Right cardiac atrium (tissue), 5 donors: ENCODE measurements at regions not wholly inside any gene's neighbourhood (a gene's known extent, or its start where the extent isn't known, plus 50 kb on each side); places are given as distances from the start of the nearest gene placed in this dataset.

Experiments used
- ATAC-seq, 2 donors: fragments of 200-7000 bp; cut with Tn5 transposase; one replicate each; pipeline versions ENCODE4 v1.8.0 to v1.9.1; 2020; ENCODE audit warnings: moderate library complexity in 2 of 2, mild to moderate bottlenecking in 1 of 2
- DNase-seq, 3 donors: peaks; one replicate each; pipeline ENCODE4 v3.0.0-alpha.2; 2020
- H3K27ac ChIP-seq: one replicate; pipeline ENCODE4 v1.5.1; 2013; ENCODE audit warnings: mild to moderate bottlenecking, low read length, control low read depth, moderate library complexity
- H3K27me3 ChIP-seq: one replicate; pipeline ENCODE4 v1.6.1; 2013; ENCODE audit not compliant: control insufficient read depth, insufficient read depth
- H3K4me1 ChIP-seq: one replicate; pipeline ENCODE4 v1.6.1; 2013; ENCODE audit warnings: low read length; ENCODE audit not compliant: control insufficient read depth, insufficient read depth
- H3K4me3 ChIP-seq: one replicate; pipeline ENCODE4 v1.5.1; 2013; ENCODE audit warnings: low read length, control low read depth
- H3K9me3 ChIP-seq: one replicate; pipeline ENCODE4 v1.6.1; 2013; ENCODE audit warnings: low read length; ENCODE audit not compliant: control insufficient read depth
- WGBS: extraction: QIAGEN DNeasy Blood & Tissue Kit; methylation state at CpG from one replicate; pipeline ENCODE4 v1.1.7; 2013; 5-methylcytosine and 5-hydroxymethylcytosine counted together
- intact Hi-C, 4 donors: fragments of 100-400 bp; cut with DNase I; formaldehyde crosslinking; loops; one replicate each; pipeline versions ENCODE4 v1.11.0 to v1.14.0; 2022 to 2023
- donor health status: healthy with polysubstance abuse.
- donor health status: DM: no; HTN: yes; CAD: no.
- donor health status: DM: no; HTN: no; CAD: no.
- donor health status: DM: no; HTN: yes; CAD: no; lungs with severe emphysema.
- donor health status: DM: yes; HTN: yes; CAD: no.

GRCh38 chr15:100801256-100801900, 78.3 kb upstream of the ALDH1A3 start:
- ATAC-seq: no peak
- 90% methylated on average over 17 of the region's 17 CpGs for WGBS

DNA sequence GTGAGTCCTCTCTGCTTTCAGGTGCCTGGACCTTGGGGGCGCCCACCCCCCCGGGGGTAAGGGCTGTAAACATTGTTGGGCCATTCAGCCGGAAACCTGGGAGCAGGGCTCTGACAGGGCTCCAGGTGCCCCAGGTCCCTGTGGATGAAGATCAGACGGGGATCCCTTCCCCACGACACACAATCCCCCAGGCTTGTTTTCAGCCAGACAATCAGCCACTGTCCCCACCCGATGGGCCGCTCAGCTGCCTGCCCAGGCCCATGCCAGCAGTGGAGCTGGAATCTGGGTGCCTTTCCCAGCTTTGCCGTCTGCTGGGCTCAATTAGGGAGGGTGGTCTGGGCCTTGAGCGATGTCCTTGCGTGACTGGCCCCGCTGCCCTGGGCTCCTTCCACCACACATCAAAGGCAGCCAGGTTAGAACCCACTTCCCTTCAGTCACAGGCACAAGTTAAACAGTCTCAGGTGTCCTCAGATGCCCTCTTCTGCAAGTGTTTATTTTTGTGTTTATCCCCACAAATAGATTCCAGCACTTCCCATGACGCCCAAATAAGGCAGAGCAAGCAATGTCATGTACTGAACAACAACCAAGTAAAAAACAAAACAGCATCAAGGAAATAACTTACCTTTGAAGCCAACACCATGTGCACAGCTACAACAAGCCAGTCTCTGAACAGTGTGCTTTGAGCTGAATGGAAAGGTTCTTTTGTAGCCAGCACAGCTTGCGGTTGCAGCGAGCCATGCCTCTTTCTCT, 77.0 kb upstream of the ALDH1A3 start:
- no peak for ATAC-seq
- no peaks in the 10 kb centered on the region for H3K9me3 ChIP-seq
- H3K27me3 ChIP-seq: no peaks in the 10 kb centered on the region
- intact Hi-C loops: no loop called here
- no peaks in the 10 kb centered on the region for H3K4me1 ChIP-seq
- no peak for DNase-seq
- no peak overlapping the region for H3K27ac ChIP-seq
- no peak overlapping the region for H3K4me3 ChIP-seq
- WGBS: 91% methylated on average over 14 of the region's 14 CpGs

More at GRCh38 chr15:100801256-100801900, 78.3 kb upstream of the ALDH1A3 start:
- Histone ChIP-seq H3K9me3 (no peaks in the 10 kb centered on the region), H3K27me3 (no peaks in the 10 kb centered on the region), H3K4me3 (no peak overlapping the region), H3K27ac (no peak overlapping the region), H3K4me1 (no peaks in the 10 kb centered on the region)
- no peak for DNase-seq
- intact Hi-C loops: no loop called here

DNA sequence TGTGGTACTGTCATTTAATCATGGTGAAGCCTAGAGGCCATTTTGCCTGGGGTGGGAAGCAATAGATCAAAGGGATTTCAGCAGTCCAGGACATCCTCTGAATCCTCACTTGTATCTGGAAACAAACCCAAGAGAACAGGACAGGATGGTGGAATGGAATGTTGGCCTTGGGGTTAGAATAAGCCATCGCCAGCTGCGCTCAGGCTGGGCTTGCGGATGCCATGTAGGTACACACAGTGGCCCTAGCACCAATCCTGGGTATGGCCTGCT, 76.5 kb upstream of the ALDH1A3 start:
- no peaks in the 10 kb centered on the region for H3K4me1 ChIP-seq
- DNase-seq (no peak), ATAC-seq (no peak)
- 98% methylated on average over 3 of the region's 3 CpGs for WGBS
- no peak overlapping the region for H3K27ac ChIP-seq
- H3K4me3 ChIP-seq: no peak overlapping the region
- peaks cover 3% of the 10 kb centered on the region for H3K9me3 ChIP-seq
- intact Hi-C loops: no loop called here
- H3K27me3 ChIP-seq: no peaks in the 10 kb centered on the region

DNA sequence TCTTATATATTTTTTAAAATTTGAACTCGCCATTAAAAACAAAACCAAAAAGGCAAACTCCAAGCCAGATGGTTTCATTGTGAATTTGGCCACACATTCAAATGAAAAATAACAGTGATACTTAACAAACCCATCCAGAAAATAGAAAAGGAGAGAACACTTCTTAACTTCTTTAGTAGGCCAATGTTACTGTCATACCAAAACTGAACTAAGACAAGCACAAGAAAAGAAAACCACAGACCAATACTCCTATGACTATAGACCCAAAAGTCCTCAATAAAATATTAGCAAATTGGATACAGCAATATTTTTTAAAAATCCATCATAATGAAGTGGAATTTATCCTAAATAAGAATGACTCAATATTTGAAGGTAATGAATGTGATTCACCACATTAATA, 73.5 kb upstream of the ALDH1A3 start:
- Histone ChIP-seq H3K27me3 (no peaks in the 10 kb centered on the region), H3K4me3 (no peak overlapping the region), H3K27ac (no peak overlapping the region), H3K9me3 (peaks cover 3% of the 10 kb centered on the region), H3K4me1 (no peaks in the 10 kb centered on the region)
- DNase-seq (no peak), ATAC-seq (no peak)
- WGBS: 91% methylated on average over 1 of the region's 1 CpG
- intact Hi-C loops: no loop called here

DNA sequence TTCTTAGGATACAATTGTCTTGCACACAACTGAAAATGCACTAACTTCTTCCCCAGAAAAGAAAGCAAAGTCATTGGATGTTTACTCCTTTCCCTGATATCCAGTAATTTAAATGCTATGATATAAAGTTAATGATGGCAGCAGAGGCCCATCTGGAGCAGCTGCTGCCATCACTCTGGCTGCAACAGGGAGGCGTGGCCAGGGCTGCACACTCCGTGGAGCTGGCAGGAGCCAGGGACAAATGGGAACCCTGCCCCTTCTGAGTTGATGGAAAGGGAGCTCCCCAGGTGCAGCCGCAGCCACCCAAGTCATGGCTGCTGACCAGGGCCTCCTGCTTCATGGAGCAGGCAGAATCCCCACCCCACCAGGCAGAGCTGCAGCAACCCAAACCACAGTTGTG, 72.6 kb upstream of the ALDH1A3 start:
- no peaks in the 10 kb centered on the region for H3K27me3 ChIP-seq
- H3K9me3 ChIP-seq: peaks cover 3% of the 10 kb centered on the region
- H3K27ac ChIP-seq: no peak overlapping the region
- no peak for ATAC-seq
- 83% methylated on average over 3 of the region's 3 CpGs for WGBS
- no peak overlapping the region for H3K4me3 ChIP-seq
- no peaks in the 10 kb centered on the region for H3K4me1 ChIP-seq
- DNase-seq: no peak
- intact Hi-C loops: no loop called here

DNA sequence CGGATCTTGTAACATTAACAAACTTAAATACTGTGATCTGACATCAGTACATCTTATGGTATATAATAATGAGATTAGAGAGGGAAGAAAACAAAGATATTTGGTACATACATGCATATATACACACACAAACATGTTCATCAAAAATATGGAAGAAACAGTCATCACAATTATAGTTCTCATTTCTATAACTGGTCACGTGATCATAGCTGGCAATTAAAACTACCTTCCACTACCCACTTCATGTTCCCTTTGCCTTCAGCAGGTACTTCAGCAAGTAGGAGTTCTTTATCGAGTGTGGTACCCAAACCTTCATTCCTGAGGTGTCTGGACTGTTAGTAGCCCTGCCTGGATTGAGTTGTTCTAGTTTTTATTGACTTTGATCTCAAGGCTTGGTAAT, 70.9 kb upstream of the ALDH1A3 start:
- peaks cover 3% of the 10 kb centered on the region for H3K9me3 ChIP-seq
- intact Hi-C loops: no loop called here
- H3K27me3 ChIP-seq: no peaks in the 10 kb centered on the region
- no peak overlapping the region for H3K27ac ChIP-seq
- ATAC-seq (no peak), DNase-seq (no peak)
- H3K4me3 ChIP-seq: no peak overlapping the region
- 73% methylated on average over 3 of the region's 3 CpGs for WGBS
- no peaks in the 10 kb centered on the region for H3K4me1 ChIP-seq

- Histone ChIP-seq H3K4me3 (no peak overlapping the region), H3K27me3 (no peaks in the 10 kb centered on the region), H3K27ac (no peak overlapping the region), H3K9me3 (peaks cover 3% of the 10 kb centered on the region), H3K4me1 (no peaks in the 10 kb centered on the region)
- intact Hi-C loops: no loop called here
- no peak for DNase-seq
- no peak for ATAC-seq
These were observed 70.5 kb upstream of the ALDH1A3 start for GRCh38 chr15:100809151-100809550.

- 73% methylated on average over 3 of the region's 3 CpGs for WGBS
- no peak for DNase-seq
- H3K9me3 ChIP-seq: peaks cover 3% of the 10 kb centered on the region
- ATAC-seq: no peak
- no peaks in the 10 kb centered on the region for H3K4me1 ChIP-seq
- no peaks in the 10 kb centered on the region for H3K27me3 ChIP-seq
- no peak overlapping the region for H3K4me3 ChIP-seq
- H3K27ac ChIP-seq: no peak overlapping the region
- intact Hi-C loops: no loop called here
These were observed 70.0 kb upstream of the ALDH1A3 start for GRCh38 chr15:100809587-100809986.

DNA sequence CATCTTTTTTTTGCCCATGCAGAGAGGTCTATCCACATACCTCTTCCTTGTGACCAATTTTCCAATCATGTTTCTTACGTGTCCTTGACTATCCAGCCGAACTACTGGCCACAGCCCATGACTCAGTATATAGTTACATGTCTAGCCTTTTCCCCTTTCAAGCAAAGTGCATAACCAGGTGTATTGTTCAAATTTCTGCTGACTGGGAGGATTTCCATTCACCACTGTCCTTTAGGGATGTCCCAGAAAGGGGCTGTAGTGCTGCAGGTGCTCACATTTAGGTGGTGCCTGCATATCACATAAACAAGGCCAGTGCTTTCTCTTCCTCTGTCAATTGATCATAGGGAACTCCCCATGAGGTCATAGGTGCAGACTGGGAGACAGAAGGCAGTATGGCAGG, 69.4 kb upstream of the ALDH1A3 start:
- Histone ChIP-seq H3K4me3 (no peak overlapping the region), H3K9me3 (peaks cover 3% of the 10 kb centered on the region), H3K27ac (no peak overlapping the region), H3K27me3 (no peaks in the 10 kb centered on the region), H3K4me1 (no peaks in the 10 kb centered on the region)
- intact Hi-C loops: no loop called here
- ATAC-seq (no peak), DNase-seq (no peak)
- WGBS: 92% methylated on average over 2 of the region's 2 CpGs

GRCh38 chr15:100810831-100811230, 68.8 kb upstream of the ALDH1A3 start:
- H3K9me3 ChIP-seq: peaks cover 3% of the 10 kb centered on the region
- ATAC-seq: no peak
- no peak overlapping the region for H3K27ac ChIP-seq
- H3K27me3 ChIP-seq: no peaks in the 10 kb centered on the region
- H3K4me3 ChIP-seq: no peak overlapping the region
- no peaks in the 10 kb centered on the region for H3K4me1 ChIP-seq
- no peak for DNase-seq
- 98% methylated on average over 2 of the region's 2 CpGs for WGBS
- intact Hi-C loops: no loop called here

GRCh38 chr15:100812802-100813201, 66.8 kb upstream of the ALDH1A3 start:
- intact Hi-C loops: no loop called here
- 84% methylated on average over 2 of the region's 2 CpGs for WGBS
- Histone ChIP-seq H3K4me3 (no peak overlapping the region), H3K27ac (no peak overlapping the region), H3K4me1 (no peaks in the 10 kb centered on the region), H3K9me3 (peaks cover 3% of the 10 kb centered on the region), H3K27me3 (no peaks in the 10 kb centered on the region)
- DNase-seq: no peak
- ATAC-seq: no peak

- ATAC-seq (peak in 1 of 2 donors; percentile 61), DNase-seq (peak in 1 of 3 donors; percentile 40)
- intact Hi-C loops: no loop called here
- Histone ChIP-seq H3K9me3 (no peaks in the 10 kb centered on the region), H3K4me1 (peaks cover 2% of the 10 kb centered on the region), H3K27ac (no peak overlapping the region), H3K4me3 (no peak overlapping the region), H3K27me3 (no peaks in the 10 kb centered on the region)
- WGBS: 30% methylated on average over 3 of the region's 3 CpGs
These were observed 60.7 kb upstream of the ALDH1A3 start for GRCh38 chr15:100818927-100819326.
